B cell (primary cell): ENCODE measurements at regions not wholly inside any gene's neighbourhood (a gene's known extent, or its start where the extent isn't known, plus 50 kb on each side); places are given as distances from the start of the nearest gene placed in this dataset.

Source experiments
- ATAC-seq: fragments of 200-7000 bp; cut with Tn5 transposase; one replicate; pipeline ENCODE4 v1.10.0; 2021; ENCODE audit warnings: low read depth, mild to moderate bottlenecking, moderate number of reproducible peaks, moderate library complexity
- CTCF ChIA-PET: fragments of 350-600 bp; sonication (Branson Sonifier 250); formaldehyde crosslinking; loops from one replicate; lab custom pipeline; 2021; ENCODE audit warnings: antibody characterized with exemption, inconsistent platforms; lab: Charles Lee
- POLR2A ChIA-PET: fragments of 350-600 bp; sonication (Branson Sonifier 250); formaldehyde crosslinking; loops from one replicate; lab custom pipeline; 2021; ENCODE audit warnings: antibody characterized with exemption; lab: Charles Lee
- DNase-seq: peaks from one replicate; pipeline ENCODE4 v3.0.0; 2013
- H2AFZ ChIP-seq: 2 replicates; pipeline ENCODE4 v1.6.1; 2012; ENCODE audit warnings: mild to moderate bottlenecking, low read depth, low read length; ENCODE audit not compliant: insufficient read depth, poor library complexity, severe bottlenecking
- H3K27ac ChIP-seq, 2 donors: 1 replicate in 1 of 2; 2 replicates in 1 of 2; pipeline ENCODE4 v1.5.1; 2012 to 2013; ENCODE audit warnings: low read length in 2 of 2, mild to moderate bottlenecking in 2 of 2, moderate library complexity in 1 of 2
- H3K27me3 ChIP-seq, 4 experiments: fragments of 200-600 bp in 1 of 4; sonication (generic) in 1 of 4; replicated peaks in 1 of 4; 1 replicate in 2 of 4; 2 replicates in 2 of 4; pipeline versions ENCODE4 v1.6.1 to v1.7.0; 2013 to 2016; ENCODE audit warnings: low read length in 3 of 4, mild to moderate bottlenecking in 2 of 4, mixed read lengths in 1 of 4, moderate library complexity in 1 of 4; ENCODE audit not compliant: insufficient read depth in 4 of 4, control insufficient read depth in 3 of 4; ENCODE audit errors: control extremely low read depth in 1 of 4
- H3K36me3 ChIP-seq, 2 experiments: replicated peaks in 1 of 2; 1 replicate in 1 of 2; 2 replicates in 1 of 2; pipeline versions ENCODE4 v1.6.1 to v1.7.1; 2013; ENCODE audit warnings: low read length in 1 of 2; ENCODE audit not compliant: insufficient read depth in 2 of 2, control insufficient read depth in 1 of 2; ENCODE audit errors: control extremely low read depth in 1 of 2, extremely low read depth in 1 of 2
- H3K4me1 ChIP-seq, 2 donors: fragments of 200-600 bp in 1 of 2; sonication (generic) in 1 of 2; 1 replicate in 1 of 2; 2 replicates in 1 of 2; pipeline versions ENCODE4 v1.5.1 to v1.6.1; 2013 to 2017; ENCODE audit warnings: low read length in 2 of 2; ENCODE audit not compliant: control insufficient read depth in 2 of 2, insufficient read depth in 2 of 2
- H3K4me2 ChIP-seq: replicated peaks from 2 replicates; pipeline ENCODE3; 2012; ENCODE audit warnings: mild to moderate bottlenecking, low read depth, low read length; ENCODE audit not compliant: poor library complexity, severe bottlenecking
- H3K4me3 ChIP-seq, 5 experiments: fragments of 200-600 bp in 1 of 5; sonication (generic) in 1 of 5; 1 replicate in 3 of 5; 2 replicates in 2 of 5; pipeline versions ENCODE4 v1.5.1 to v1.7.0; 2011 to 2016; ENCODE audit warnings: low read length in 4 of 5, mild to moderate bottlenecking in 4 of 5, low read depth in 2 of 5, control low read depth in 1 of 5, moderate library complexity in 1 of 5; ENCODE audit not compliant: insufficient read depth in 1 of 5; ENCODE audit errors: control extremely low read depth in 1 of 5, extremely low read depth in 1 of 5
- H3K79me2 ChIP-seq: fragments of 200-600 bp; sonication (generic); one replicate; pipeline ENCODE4 v1.6.0; 2016; ENCODE audit warnings: low read length; ENCODE audit not compliant: control insufficient read depth, insufficient read depth
- H3K9ac ChIP-seq: fragments of 200-600 bp; sonication (generic); 2 replicates; pipeline ENCODE4 v1.6.1; 2017; ENCODE audit warnings: mild to moderate bottlenecking, low read length, moderate library complexity
- H3K9me3 ChIP-seq, 3 donors: one replicate each; pipeline versions ENCODE4 v1.6.1 to v1.7.1; 2013; ENCODE audit warnings: low read length in 2 of 3; ENCODE audit not compliant: control insufficient read depth in 2 of 3, insufficient read depth in 1 of 3; ENCODE audit errors: control extremely low read depth in 1 of 3
- H4K20me1 ChIP-seq: 2 replicates; pipeline ENCODE4 v1.6.0; 2012; ENCODE audit warnings: mild to moderate bottlenecking, low read length; ENCODE audit not compliant: insufficient read depth, control insufficient read depth, poor library complexity, severe bottlenecking
- H3K27ac Mint-ChIP-seq: one replicate; pipeline ENCODE4 v1.8.0; 2021; ENCODE audit warnings: mixed read lengths
- H3K27me3 Mint-ChIP-seq: one replicate; pipeline ENCODE4 v1.8.0; 2021; ENCODE audit warnings: mixed read lengths
- H3K4me1 Mint-ChIP-seq: one replicate; pipeline ENCODE4 v1.8.0; 2021; ENCODE audit warnings: mixed read lengths
- H3K4me3 Mint-ChIP-seq: one replicate; pipeline ENCODE4 v1.8.0; 2021; ENCODE audit warnings: mixed read lengths
- H3K9me3 Mint-ChIP-seq: one replicate; pipeline ENCODE4 v1.8.0; 2022; ENCODE audit warnings: mixed read lengths; ENCODE audit not compliant: insufficient read depth
- EZH2 ChIP-seq: IDR thresholded peaks from 2 replicates; pipeline ENCODE4 v1.6.1; 2012; ENCODE audit warnings: borderline replicate concordance, low read depth, mild to moderate bottlenecking, moderate library complexity, low read length; ENCODE audit not compliant: insufficient read depth, poor library complexity, severe bottlenecking
- WGBS: methylation state at CpG from one replicate; pipeline ENCODE4 v1.1.5; 2013; ENCODE audit warnings: missing lambda C conversion rate; ENCODE audit not compliant: insufficient coverage; 5-methylcytosine and 5-hydroxymethylcytosine counted together
- intact Hi-C: fragments of 100-400 bp; cut with micrococcal nuclease; formaldehyde crosslinking; loops from one replicate; pipeline ENCODE4 v1.10.0; 2022
- TF ChIP-seq, protein P1 (sequence below): fragments of 200-600 bp; IDR thresholded peaks from one replicate; pipeline ENCODE4 v1.8.0; 2022; ENCODE audit warnings: antibody characterized with exemption, mild to moderate bottlenecking

DNA sequence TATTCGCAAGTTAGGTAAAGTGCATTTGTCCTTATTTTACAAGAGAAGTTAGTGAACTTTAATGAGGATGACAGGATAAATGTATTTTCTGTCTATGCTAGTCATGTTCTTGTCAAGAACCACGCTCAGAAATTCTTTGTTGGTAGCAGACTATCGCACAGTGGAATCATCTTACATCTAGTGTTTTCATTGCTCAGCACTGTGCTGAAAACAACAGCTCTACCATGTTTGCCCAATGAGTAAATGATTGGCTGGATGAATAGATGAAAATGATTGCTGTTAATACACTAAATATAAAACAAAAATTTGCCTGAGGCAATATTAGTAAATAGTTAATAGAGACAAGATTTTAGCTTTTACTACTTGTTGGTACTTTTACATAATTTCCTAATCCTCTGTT lies 265.3 kb upstream of the GOLIM4 start:
- Histone ChIP-seq H3K27me3 (no peaks in the 10 kb centered on the region), H3K27ac (no peak overlapping the region), H2AFZ (no peak overlapping the region), H3K79me2 (no peaks in the 10 kb centered on the region), H4K20me1 (no peaks in the 10 kb centered on the region), H3K36me3 (no peaks in the 10 kb centered on the region), H3K4me3 (no peak overlapping the region), H3K9me3 (no peaks in the 10 kb centered on the region), H3K4me1 (no peaks in the 10 kb centered on the region), H3K4me2 (no peak overlapping the region), H3K9ac (no peak overlapping the region)
- POLR2A ChIA-PET: no interaction called here
- no peaks in the 10 kb centered on the region for H3K27me3 Mint-ChIP-seq
- H3K4me3 Mint-ChIP-seq: no peak overlapping the region
- no peaks in the 10 kb centered on the region for H3K9me3 Mint-ChIP-seq
- DNase-seq (no peak), ATAC-seq (no peak)
- no peaks in the 10 kb centered on the region for H3K4me1 Mint-ChIP-seq
- intact Hi-C loops: no loop called here
- TF ChIP-seq, protein P1, sequence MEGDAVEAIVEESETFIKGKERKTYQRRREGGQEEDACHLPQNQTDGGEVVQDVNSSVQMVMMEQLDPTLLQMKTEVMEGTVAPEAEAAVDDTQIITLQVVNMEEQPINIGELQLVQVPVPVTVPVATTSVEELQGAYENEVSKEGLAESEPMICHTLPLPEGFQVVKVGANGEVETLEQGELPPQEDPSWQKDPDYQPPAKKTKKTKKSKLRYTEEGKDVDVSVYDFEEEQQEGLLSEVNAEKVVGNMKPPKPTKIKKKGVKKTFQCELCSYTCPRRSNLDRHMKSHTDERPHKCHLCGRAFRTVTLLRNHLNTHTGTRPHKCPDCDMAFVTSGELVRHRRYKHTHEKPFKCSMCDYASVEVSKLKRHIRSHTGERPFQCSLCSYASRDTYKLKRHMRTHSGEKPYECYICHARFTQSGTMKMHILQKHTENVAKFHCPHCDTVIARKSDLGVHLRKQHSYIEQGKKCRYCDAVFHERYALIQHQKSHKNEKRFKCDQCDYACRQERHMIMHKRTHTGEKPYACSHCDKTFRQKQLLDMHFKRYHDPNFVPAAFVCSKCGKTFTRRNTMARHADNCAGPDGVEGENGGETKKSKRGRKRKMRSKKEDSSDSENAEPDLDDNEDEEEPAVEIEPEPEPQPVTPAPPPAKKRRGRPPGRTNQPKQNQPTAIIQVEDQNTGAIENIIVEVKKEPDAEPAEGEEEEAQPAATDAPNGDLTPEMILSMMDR: no peak
- no peak for TF ChIP-seq EZH2
- CTCF ChIA-PET: no interaction called here
- WGBS: 71% methylated on average over 1 of the region's 3 CpGs
- H3K27ac Mint-ChIP-seq: no peak overlapping the region

DNA sequence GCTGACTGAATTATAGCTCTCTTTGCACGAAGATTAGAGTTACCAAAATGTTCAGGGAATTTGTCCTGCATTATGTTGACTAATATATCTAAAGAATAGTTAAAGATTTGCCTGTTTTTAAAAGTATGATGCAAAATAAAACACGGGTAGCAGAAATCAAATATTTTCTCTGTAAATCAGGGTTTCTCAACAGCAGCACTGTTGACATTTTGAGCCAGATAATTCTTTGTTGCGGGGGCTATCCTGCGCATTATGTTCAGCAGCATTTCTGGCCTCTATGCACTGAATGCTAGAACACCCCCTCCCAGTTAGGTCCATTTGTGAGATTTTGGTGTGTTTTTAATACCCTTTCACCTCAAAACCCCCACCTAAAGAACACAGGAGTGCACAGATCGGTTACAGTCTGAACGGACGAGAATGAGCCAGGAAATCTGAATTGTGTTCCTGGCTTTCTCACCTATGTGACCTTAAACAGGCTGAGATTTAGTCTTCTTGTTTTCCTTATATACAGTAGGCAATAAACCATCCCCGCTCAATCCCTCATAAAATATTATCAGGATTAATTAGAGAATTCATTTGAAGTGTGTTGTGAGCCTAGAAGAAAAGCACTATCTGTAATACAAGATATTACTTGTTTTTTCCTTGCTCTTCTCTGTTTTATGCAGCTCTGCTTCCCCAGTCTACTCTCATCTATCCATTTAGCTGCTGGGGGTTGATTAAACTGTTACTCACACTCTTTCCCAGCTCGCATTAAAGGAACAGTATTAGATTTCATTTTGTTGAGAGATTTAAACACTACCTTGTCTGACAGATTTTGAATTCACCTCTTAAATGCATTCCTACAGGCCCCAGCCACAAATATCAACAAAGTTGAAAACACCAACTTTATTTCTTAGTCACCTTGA lies 247.5 kb upstream of the GOLIM4 start:
- H3K4me1 ChIP-seq: no peaks in the 10 kb centered on the region

More for the DNA sequence above, 247.5 kb upstream of the GOLIM4 start:
- ATAC-seq (no peak), DNase-seq (no peak)
- ChIA-PET POLR2A (no interaction called here), CTCF (no interaction called here)
- Histone ChIP-seq H3K36me3 (no peaks in the 10 kb centered on the region), H3K9me3 (no peaks in the 10 kb centered on the region), H3K4me3 (no peak overlapping the region), H3K79me2 (no peaks in the 10 kb centered on the region), H3K4me2 (no peak overlapping the region), H3K27me3 (no peaks in the 10 kb centered on the region), H3K27ac (no peak overlapping the region), H3K9ac (no peak overlapping the region), H4K20me1 (no peaks in the 10 kb centered on the region), H2AFZ (no peak overlapping the region)
- no peak overlapping the region for H3K27ac Mint-ChIP-seq
- no peak overlapping the region for H3K4me3 Mint-ChIP-seq
- no peak for TF ChIP-seq EZH2
- intact Hi-C loops: no loop called here
- no peaks in the 10 kb centered on the region for H3K4me1 Mint-ChIP-seq
- no peaks in the 10 kb centered on the region for H3K9me3 Mint-ChIP-seq
- no CpG with 5 or more reads among the region's 9 CpGs for WGBS
- H3K27me3 Mint-ChIP-seq: no peaks in the 10 kb centered on the region
